ENCODE measurements at regions not wholly inside any gene's neighbourhood (a gene's known extent, or its start where the extent isn't known, plus 50 kb on each side); places are given as distances from the start of the nearest gene placed in this dataset.

DNA sequence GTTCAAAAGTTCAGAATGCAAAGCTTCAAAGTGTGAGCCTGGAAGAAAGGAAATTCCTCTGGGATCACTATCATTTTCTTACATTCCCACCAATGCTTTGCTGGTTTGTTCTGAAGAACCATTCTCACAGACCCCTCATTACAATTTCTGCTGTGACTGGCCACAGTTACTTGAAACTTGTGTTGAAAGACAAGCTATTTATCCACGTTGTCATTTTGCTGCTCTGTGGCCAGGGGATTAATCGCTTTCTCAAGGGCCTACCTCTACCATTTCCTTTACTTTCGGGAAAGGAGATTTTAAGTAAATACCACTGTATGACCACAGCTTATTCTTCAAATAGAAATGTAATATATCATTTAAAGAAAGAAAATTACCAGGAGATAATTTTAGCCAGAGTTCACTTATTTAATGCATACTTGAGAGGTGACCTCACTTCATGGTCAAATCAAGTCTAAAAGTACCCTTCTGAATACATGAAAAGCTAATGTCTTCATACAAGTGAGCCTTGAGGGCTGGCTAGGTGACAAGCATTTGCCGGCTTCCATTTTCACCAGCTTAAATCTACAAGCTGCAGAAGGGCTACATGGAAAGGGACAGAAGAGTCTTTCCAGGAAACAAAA is 69.8 kb upstream of the ROBO2 start:
- TF ChIP-seq CTCF (IDR thresholded peaks at IDR 0.05) (no peak), POLR2A (IDR thresholded peaks at IDR 0.05) (no peak)

Measured in lower leg skin (tissue), 3 donors.